Endothelial cell (in vitro differentiated cells): ENCODE measurements at regions not wholly inside any gene's neighbourhood (a gene's known extent, or its start where the extent isn't known, plus 50 kb on each side); places are given as distances from the start of the nearest gene placed in this dataset.

ENCODE experiments used
- DNase-seq: peaks from one replicate; pipeline ENCODE4 v3.0.0; 2021; ENCODE audit warnings: low spot score
- H3K27ac Mint-ChIP-seq: one replicate; pipeline ENCODE4 v1.8.0; 2021; ENCODE audit warnings: mixed read lengths, inconsistent platforms; ENCODE audit not compliant: unreplicated experiment
- H3K27me3 Mint-ChIP-seq: one replicate; pipeline ENCODE4 v1.8.0; 2021; ENCODE audit warnings: mild to moderate bottlenecking, moderate library complexity, mixed read lengths, inconsistent platforms; ENCODE audit not compliant: unreplicated experiment
- H3K36me3 Mint-ChIP-seq: one replicate; pipeline ENCODE4 v1.8.0; 2021; ENCODE audit warnings: mild to moderate bottlenecking, low read depth, mixed read lengths, inconsistent platforms; ENCODE audit not compliant: unreplicated experiment
- H3K4me1 Mint-ChIP-seq: one replicate; pipeline ENCODE4 v1.8.0; 2021; ENCODE audit warnings: mild to moderate bottlenecking, mixed read lengths, inconsistent platforms; ENCODE audit not compliant: unreplicated experiment
- H3K4me3 Mint-ChIP-seq: one replicate; pipeline ENCODE4 v1.8.0; 2021; ENCODE audit warnings: mild to moderate bottlenecking, mixed read lengths, inconsistent platforms; ENCODE audit not compliant: unreplicated experiment
- H3K9me3 Mint-ChIP-seq: one replicate; pipeline ENCODE4 v1.8.0; 2021; ENCODE audit warnings: mixed read lengths, inconsistent platforms; ENCODE audit not compliant: unreplicated experiment
- CTCF ChIP-seq: fragments of 200-600 bp; sonication (generic); IDR thresholded peaks from one replicate; pipeline ENCODE4 v1.5.0; 2021; ENCODE audit warnings: antibody characterized with exemption; ENCODE audit not compliant: unreplicated experiment

DNA sequence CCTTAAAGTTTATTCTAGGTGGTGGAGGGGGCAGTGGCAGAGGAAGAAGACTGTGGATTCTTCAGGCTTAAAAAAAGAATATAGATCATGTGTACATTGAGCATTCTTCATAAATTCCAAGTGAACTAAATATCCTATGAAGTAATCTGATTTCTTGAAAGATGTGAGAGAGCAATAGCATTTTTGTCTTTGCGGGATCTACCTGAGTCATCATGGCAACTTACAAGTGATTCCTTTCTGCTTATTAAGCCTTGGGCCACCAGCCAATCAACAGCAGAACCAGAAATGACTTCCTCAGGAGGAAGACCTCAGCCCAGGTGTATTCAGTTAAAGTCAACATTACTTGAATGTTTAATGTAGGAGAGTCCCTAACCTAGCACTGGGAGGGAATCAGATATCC is 756.9 kb downstream of the TFAP2A start:
- Mint-ChIP-seq H3K4me1 (no peaks in the 10 kb centered on the region), H3K9me3 (no peaks in the 10 kb centered on the region), H3K27ac (no peak overlapping the region), H3K36me3 (no peaks in the 10 kb centered on the region), H3K4me3 (no peak overlapping the region), H3K27me3 (no peaks in the 10 kb centered on the region)
- no peak for DNase-seq
- TF ChIP-seq CTCF, result no peak

GRCh38 chr6:9647599-9647998 is 767.3 kb downstream of the TFAP2A start:
- Mint-ChIP-seq H3K4me1 (no peaks in the 10 kb centered on the region), H3K27me3 (no peaks in the 10 kb centered on the region), H3K9me3 (no peaks in the 10 kb centered on the region), H3K4me3 (no peak overlapping the region), H3K27ac (no peak overlapping the region), H3K36me3 (no peaks in the 10 kb centered on the region)
- no peak for DNase-seq
- TF ChIP-seq CTCF, result no peak

GRCh38 chr6:9647071-9647445 is 767.8 kb downstream of the TFAP2A start:
- no peak for DNase-seq
- Mint-ChIP-seq H3K9me3 (no peaks in the 10 kb centered on the region), H3K4me1 (no peaks in the 10 kb centered on the region), H3K36me3 (no peaks in the 10 kb centered on the region), H3K27me3 (no peaks in the 10 kb centered on the region), H3K27ac (no peak overlapping the region), H3K4me3 (no peak overlapping the region)
- TF ChIP-seq CTCF, result no peak

- TF ChIP-seq CTCF, result no peak
- Mint-ChIP-seq H3K4me3 (no peak overlapping the region), H3K36me3 (no peaks in the 10 kb centered on the region), H3K27ac (no peak overlapping the region), H3K27me3 (no peaks in the 10 kb centered on the region), H3K4me1 (no peaks in the 10 kb centered on the region), H3K9me3 (no peaks in the 10 kb centered on the region)
- DNase-seq, result no peak
Measured at GRCh38 chr6:9646342-9647070, 768.4 kb downstream of the TFAP2A start.

- Mint-ChIP-seq H3K4me3 (no peak overlapping the region), H3K36me3 (no peaks in the 10 kb centered on the region), H3K4me1 (no peaks in the 10 kb centered on the region), H3K27ac (no peak overlapping the region), H3K27me3 (no peaks in the 10 kb centered on the region), H3K9me3 (no peaks in the 10 kb centered on the region)
- TF ChIP-seq CTCF, result no peak
- DNase-seq, result no peak
Measured at GRCh38 chr6:9638861-9639260, 776.0 kb downstream of the TFAP2A start.
